IMR-90 (cell line): ENCODE measurements at regions not wholly inside any gene's neighbourhood (a gene's known extent, or its start where the extent isn't known, plus 50 kb on each side); places are given as distances from the start of the nearest gene placed in this dataset.

Source experiments
- ATAC-seq: fragments of 200-7000 bp; cut with Tn5 transposase; 2 replicates; pipeline ENCODE4 v1.9.1; 2020; ENCODE audit warnings: low read depth, mild to moderate bottlenecking, moderate library complexity
- BruUV-seq: library from RNA; stranded (reverse); fragments of 400-500 nt; replicated peaks from 2 replicates; lab custom pipeline; 2021; lab: Mats Ljungman, UMichigan
- CTCF ChIA-PET: fragments of 300-600 bp; formaldehyde crosslinking; extraction: SDS; loops from one replicate; lab custom pipeline; 2021; ENCODE audit warnings: antibody characterized with exemption; lab: Yijun Ruan, JAX
- POLR2A ChIA-PET: fragments of 300-600 bp; sonication (Branson Sonifier 250); formaldehyde crosslinking; loops from one replicate; lab custom pipeline; 2022; ENCODE audit warnings: antibody characterized with exemption; ENCODE audit not compliant: unreplicated experiment; lab: Charles Lee
- DNase-seq: peaks from one replicate; pipeline ENCODE4 v3.0.0; 2013
- H2AFZ ChIP-seq: replicated peaks from 2 replicates; pipeline ENCODE3; 2013; ENCODE audit warnings: low read length, mild to moderate bottlenecking; ENCODE audit not compliant: poor library complexity
- H2AK5ac ChIP-seq: 2 replicates; pipeline ENCODE4 v1.6.1; 2013; ENCODE audit warnings: low read depth, low read length, inconsistent platforms
- H2AK9ac ChIP-seq: replicated peaks from 2 replicates; pipeline ENCODE3; 2013; ENCODE audit warnings: mild to moderate bottlenecking, low read depth, low read length, moderate library complexity; ENCODE audit not compliant: poor library complexity
- H2BK120ac ChIP-seq: 2 replicates; pipeline ENCODE4 v1.6.1; 2013; ENCODE audit warnings: low read depth, low read length, inconsistent platforms
- H2BK15ac ChIP-seq: 3 replicates; pipeline ENCODE4 v1.6.1; 2013; ENCODE audit warnings: low read depth, low read length, inconsistent platforms
- H2BK20ac ChIP-seq: 2 replicates; pipeline ENCODE4 v1.6.1; 2013; ENCODE audit warnings: low read depth, mild to moderate bottlenecking, inconsistent platforms, low read length, moderate library complexity
- H2BK5ac ChIP-seq: 2 replicates; pipeline ENCODE4 v1.6.1; 2013; ENCODE audit warnings: mild to moderate bottlenecking, low read depth, low read length, inconsistent platforms; ENCODE audit not compliant: poor library complexity, severe bottlenecking
- H3K14ac ChIP-seq: replicated peaks from 2 replicates; pipeline ENCODE4 v1.6.1; 2013; ENCODE audit warnings: low read depth, low read length, inconsistent platforms
- H3K18ac ChIP-seq: 2 replicates; pipeline ENCODE4 v1.6.1; 2013; ENCODE audit warnings: low read depth, low read length, control low read depth
- H3K23ac ChIP-seq: 2 replicates; pipeline ENCODE4 v1.6.1; 2013; ENCODE audit warnings: low read depth, low read length, inconsistent platforms
- H3K27ac ChIP-seq: 2 replicates; pipeline ENCODE4 v1.5.1; 2013; ENCODE audit warnings: mild to moderate bottlenecking, control low read depth, low read length; ENCODE audit not compliant: insufficient read depth
- H3K27me3 ChIP-seq: 2 replicates; pipeline ENCODE4 v1.6.1; 2013; ENCODE audit warnings: low read length; ENCODE audit not compliant: control insufficient read depth, insufficient read depth
- H3K36me3 ChIP-seq: 2 replicates; pipeline ENCODE4 v1.6.1; 2013; ENCODE audit warnings: low read length, mixed read lengths; ENCODE audit not compliant: control insufficient read depth, insufficient read depth
- H3K4ac ChIP-seq: 2 replicates; pipeline ENCODE4 v1.6.1; 2013; ENCODE audit warnings: low read depth, low read length, inconsistent platforms
- H3K4me1 ChIP-seq: 2 replicates; pipeline ENCODE4 v1.6.1; 2013; ENCODE audit warnings: low read length, mixed read lengths; ENCODE audit not compliant: control insufficient read depth, insufficient read depth
- H3K4me2 ChIP-seq: 2 replicates; pipeline ENCODE4 v1.6.1; 2013; ENCODE audit warnings: low read depth, mild to moderate bottlenecking, control low read depth, low read length, moderate library complexity
- H3K4me3 ChIP-seq: 2 replicates; pipeline ENCODE4 v1.5.1; 2013; ENCODE audit warnings: low read depth, mild to moderate bottlenecking, control low read depth, low read length, moderate library complexity; ENCODE audit not compliant: insufficient read depth
- H3K56ac ChIP-seq: 2 replicates; pipeline ENCODE4 v1.6.1; 2013; ENCODE audit warnings: low read length, inconsistent platforms; ENCODE audit not compliant: insufficient read depth; ENCODE audit errors: extremely low read depth
- H3K79me1 ChIP-seq, 2 experiments: 2 replicates each; pipeline ENCODE4 v1.6.1; 2013; ENCODE audit warnings: low read length in 2 of 2, inconsistent platforms in 1 of 2, low read depth in 1 of 2
- H3K9ac ChIP-seq: 2 replicates; pipeline ENCODE4 v1.6.1; 2013; ENCODE audit warnings: low read depth, low read length, control low read depth
- H3K9me1 ChIP-seq: 2 replicates; pipeline ENCODE4 v1.6.1; 2013; ENCODE audit warnings: low read length, inconsistent platforms; ENCODE audit not compliant: insufficient read depth
- H3K9me3 ChIP-seq: 2 replicates; pipeline ENCODE4 v1.6.1; 2013; ENCODE audit warnings: low read length; ENCODE audit not compliant: control insufficient read depth, insufficient read depth
- H4K20me1 ChIP-seq: 2 replicates; pipeline ENCODE4 v1.6.1; 2013; ENCODE audit warnings: low read length, inconsistent platforms; ENCODE audit not compliant: insufficient read depth
- H4K5ac ChIP-seq: 2 replicates; pipeline ENCODE4 v1.6.1; 2013; ENCODE audit warnings: mild to moderate bottlenecking, low read depth, low read length, control low read depth
- H4K8ac ChIP-seq, 2 experiments: 2 replicates each; pipeline ENCODE4 v1.6.1; 2013; ENCODE audit warnings: low read depth in 2 of 2, low read length in 2 of 2, control low read depth in 1 of 2, inconsistent platforms in 1 of 2
- H4K91ac ChIP-seq: 2 replicates; pipeline ENCODE4 v1.6.1; 2013; ENCODE audit warnings: low read depth, low read length, inconsistent platforms; ENCODE audit not compliant: insufficient read depth
- BHLHE40 ChIP-seq: fragments of 150-350 bp; IDR thresholded peaks from 2 replicates; pipeline ENCODE4 v1.6.1; 2016; ENCODE audit warnings: mild to moderate bottlenecking, low read depth, low read length
- CEBPB ChIP-seq: IDR thresholded peaks from 2 replicates; pipeline ENCODE4 v1.6.1; 2012; ENCODE audit warnings: low read depth, low read length, improper control_type of control experiment
- CHD1 ChIP-seq: IDR thresholded peaks from 2 replicates; pipeline ENCODE4 v1.6.1; 2012; ENCODE audit warnings: low read depth, low read length, improper control_type of control experiment
- MAFK ChIP-seq: IDR thresholded peaks from 2 replicates; pipeline ENCODE4 v1.6.1; 2012; ENCODE audit warnings: low read depth, low read length, improper control_type of control experiment
- MXI1 ChIP-seq: IDR thresholded peaks from 2 replicates; pipeline ENCODE4 v1.6.1; 2012; ENCODE audit warnings: low read depth, mild to moderate bottlenecking, low read length, moderate library complexity, borderline replicate concordance
- NFE2L2 ChIP-seq: fragments of 150-350 bp; IDR thresholded peaks from 2 replicates; pipeline ENCODE4 v1.6.1; 2016; ENCODE audit warnings: low read depth, mild to moderate bottlenecking, low read length
- POLR2A ChIP-seq: IDR thresholded peaks from 2 replicates; pipeline ENCODE4 v1.6.1; 2012; ENCODE audit warnings: mild to moderate bottlenecking, low read depth, low read length
- RAD21 ChIP-seq: IDR thresholded peaks from 2 replicates; pipeline ENCODE4 v1.6.1; 2012; ENCODE audit warnings: low read length, improper control_type of control experiment
- RCOR1 ChIP-seq: IDR thresholded peaks from 2 replicates; pipeline ENCODE4 v1.6.1; 2012; ENCODE audit warnings: mild to moderate bottlenecking, low read length, improper control_type of control experiment; ENCODE audit not compliant: insufficient replicate concordance
- WGBS, 2 experiments: methylation state at CpG; one replicate each; pipeline versions ENCODE4 v1.1.5 to v1.1.7; 2013; ENCODE audit warnings: missing lambda C conversion rate in 2 of 2; ENCODE audit not compliant: insufficient read length in 1 of 2; ENCODE audit errors: extremely low coverage in 2 of 2; 5-methylcytosine and 5-hydroxymethylcytosine counted together
- dilution Hi-C: fragments of 300-500 bp; cut with HindIII; formaldehyde crosslinking; loops from one replicate; pipeline ENCODE4 v1.14.3; 2018; ENCODE audit warnings: low sequenced_read_pairs; ENCODE audit not compliant: unreplicated experiment
- in situ Hi-C: fragments of 300-500 bp; cut with MboI; formaldehyde crosslinking; loops from 3 replicates; pipeline ENCODE4 v1.14.3; 2019; ENCODE audit warnings: low sequenced_read_pairs, inconsistent platforms, mixed read lengths
- intact Hi-C: fragments of 100-400 bp; cut with micrococcal nuclease; formaldehyde crosslinking; loops from 2 replicates; pipeline ENCODE4 v1.10.0; 2022
- TF ChIP-seq, protein P1 (sequence below): conservative IDR thresholded peaks from 2 replicates; pipeline ENCODE4 v1.5.1; 2012; ENCODE audit warnings: mild to moderate bottlenecking, low read depth, low read length, improper control_type of control experiment

DNA sequence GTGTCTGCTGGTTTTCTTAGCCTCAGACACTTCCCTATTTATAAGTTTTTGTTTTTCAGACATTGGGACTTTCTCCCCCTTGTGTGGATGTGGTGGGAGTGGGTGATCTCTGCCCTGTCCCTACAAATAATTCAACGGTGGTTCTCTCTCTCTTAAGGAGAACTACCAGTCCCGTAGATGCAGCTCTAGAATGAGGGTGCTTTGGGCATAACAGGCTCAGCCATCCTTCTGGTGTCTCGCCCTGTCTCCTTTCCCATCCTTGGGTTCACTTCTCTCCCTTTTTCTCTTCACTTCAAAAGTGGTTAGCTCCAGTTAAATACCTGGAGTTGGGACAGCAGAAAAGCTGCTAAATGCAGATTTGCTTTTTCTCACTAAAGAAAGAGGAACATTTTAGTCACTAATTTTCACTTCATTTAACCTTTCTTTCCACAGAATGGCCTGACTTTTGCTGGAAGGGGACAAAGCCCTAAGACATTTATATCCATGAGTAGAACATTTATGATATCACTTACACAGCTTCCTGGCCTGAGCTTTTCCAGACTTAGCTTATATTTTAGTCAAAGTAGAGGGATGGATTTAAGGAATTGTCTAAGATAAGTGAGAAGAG lies 121.2 kb upstream of the CXCR4 start:
- Histone ChIP-seq H3K9ac (no peak overlapping the region), H4K91ac (no peak overlapping the region), H3K4me2 (no peak overlapping the region), H3K79me1 (no peaks in the 10 kb centered on the region), H4K20me1 (no peaks in the 10 kb centered on the region), H4K8ac (no peak overlapping the region), H3K27ac (no peak overlapping the region), H3K18ac (no peak overlapping the region), H3K4ac (no peak overlapping the region), H3K4me3 (no peak overlapping the region), H2BK15ac (no peak overlapping the region), H2BK120ac (no peak overlapping the region), H3K27me3 (no peaks in the 10 kb centered on the region), H3K36me3 (no peaks in the 10 kb centered on the region), H3K9me3 (no peaks in the 10 kb centered on the region), H2AK9ac (no peak overlapping the region), H3K9me1 (no peaks in the 10 kb centered on the region), H4K5ac (no peak overlapping the region), H2AK5ac (no peak overlapping the region), H3K4me1 (no peaks in the 10 kb centered on the region), H2BK20ac (no peak overlapping the region), H3K14ac (no peak overlapping the region), H3K23ac (no peak overlapping the region), H2AFZ (no peak overlapping the region), H3K56ac (no peak overlapping the region), H2BK5ac (no peak overlapping the region)
- DNase-seq (no peak), ATAC-seq (no peak)
- no peak for TF ChIP-seq RAD21
- no peak for TF ChIP-seq BHLHE40
- TF ChIP-seq MAFK: no peak
- TF ChIP-seq RCOR1: no peak
- no peak for TF ChIP-seq CEBPB
- no peak for TF ChIP-seq CHD1
- no peak for TF ChIP-seq MXI1
- no peak for TF ChIP-seq NFE2L2
- TF ChIP-seq, protein P1, sequence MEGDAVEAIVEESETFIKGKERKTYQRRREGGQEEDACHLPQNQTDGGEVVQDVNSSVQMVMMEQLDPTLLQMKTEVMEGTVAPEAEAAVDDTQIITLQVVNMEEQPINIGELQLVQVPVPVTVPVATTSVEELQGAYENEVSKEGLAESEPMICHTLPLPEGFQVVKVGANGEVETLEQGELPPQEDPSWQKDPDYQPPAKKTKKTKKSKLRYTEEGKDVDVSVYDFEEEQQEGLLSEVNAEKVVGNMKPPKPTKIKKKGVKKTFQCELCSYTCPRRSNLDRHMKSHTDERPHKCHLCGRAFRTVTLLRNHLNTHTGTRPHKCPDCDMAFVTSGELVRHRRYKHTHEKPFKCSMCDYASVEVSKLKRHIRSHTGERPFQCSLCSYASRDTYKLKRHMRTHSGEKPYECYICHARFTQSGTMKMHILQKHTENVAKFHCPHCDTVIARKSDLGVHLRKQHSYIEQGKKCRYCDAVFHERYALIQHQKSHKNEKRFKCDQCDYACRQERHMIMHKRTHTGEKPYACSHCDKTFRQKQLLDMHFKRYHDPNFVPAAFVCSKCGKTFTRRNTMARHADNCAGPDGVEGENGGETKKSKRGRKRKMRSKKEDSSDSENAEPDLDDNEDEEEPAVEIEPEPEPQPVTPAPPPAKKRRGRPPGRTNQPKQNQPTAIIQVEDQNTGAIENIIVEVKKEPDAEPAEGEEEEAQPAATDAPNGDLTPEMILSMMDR: no peak
- TF ChIP-seq POLR2A: no peak
- dilution Hi-C loops: no loop called here
- BruUV-seq: no TSS peak
- in situ Hi-C loops: no loop called here
- intact Hi-C loops: no loop called here
- WGBS, 2 experiments: no CpG with 5 or more reads among the region's 3 CpGs
- CTCF ChIA-PET: no interaction called here
- POLR2A ChIA-PET: no interaction called here
